GM13976 (cell line): ENCODE measurements at regions not wholly inside any gene's neighbourhood (a gene's known extent, or its start where the extent isn't known, plus 50 kb on each side); places are given as distances from the start of the nearest gene placed in this dataset.

Experiments
- DNase-seq: peaks from one replicate; pipeline ENCODE4 v3.0.0; 2012; ENCODE audit warnings: low spot score
- CTCF ChIP-seq: IDR thresholded peaks from 2 replicates; pipeline ENCODE4 v1.5.1; 2012; ENCODE audit warnings: borderline replicate concordance, mild to moderate bottlenecking; ENCODE audit not compliant: insufficient read depth; ENCODE audit errors: extremely low read depth, missing control alignments, control extremely low read depth
- in situ Hi-C: fragments of 300-500 bp; cut with MboI; formaldehyde crosslinking; loops from one replicate; pipeline ENCODE4 v1.12.0; 2022; ENCODE audit warnings: low sequenced_read_pairs, mixed read lengths, inconsistent platforms; ENCODE audit not compliant: unreplicated experiment

- DNase-seq = no peak
- in situ Hi-C loops = no loop called here
- TF ChIP-seq CTCF = no peak
Observed at GRCh38 chrX:118218940-118219339, 102.3 kb upstream of the KLHL13 start.

DNA sequence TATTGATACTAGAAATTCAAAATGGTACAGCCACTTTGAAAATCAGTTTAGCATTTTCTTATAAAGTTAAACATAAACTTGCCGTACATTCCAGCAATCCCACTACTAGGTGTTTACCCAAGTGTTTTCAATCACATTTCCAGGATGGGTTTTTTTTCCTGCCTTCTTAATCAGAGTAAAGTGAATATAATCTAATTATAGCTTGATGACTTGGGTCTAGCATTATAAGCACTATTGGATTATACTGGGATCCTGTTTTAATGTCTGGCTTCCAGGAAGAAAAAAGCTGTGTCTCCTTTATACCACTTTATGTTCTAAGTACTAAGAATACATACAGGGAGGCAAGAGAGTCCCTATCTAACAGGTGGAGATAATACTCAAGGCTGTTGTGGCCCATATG, 103.3 kb upstream of the KLHL13 start:
- in situ Hi-C loops = no loop called here
- TF ChIP-seq CTCF = no peak
- no peak for DNase-seq

GRCh38 chrX:118220509-118220908, 103.9 kb upstream of the KLHL13 start:
- TF ChIP-seq CTCF = no peak
- DNase-seq = no peak
- in situ Hi-C loops = no loop called here

- no peak for TF ChIP-seq CTCF
- DNase-seq = no peak
- in situ Hi-C loops = no loop called here
Observed at GRCh38 chrX:118221270-118221669, 104.7 kb upstream of the KLHL13 start.

- in situ Hi-C loops = no loop called here
- no peak for TF ChIP-seq CTCF
- DNase-seq = no peak
Observed at GRCh38 chrX:118221733-118222132, 105.1 kb upstream of the KLHL13 start.

GRCh38 chrX:118222421-118222820, 105.8 kb upstream of the KLHL13 start:
- no peak for DNase-seq
- TF ChIP-seq CTCF = no peak
- in situ Hi-C loops = no loop called here
